ENCODE measurements at regions not wholly inside any gene's neighbourhood (a gene's known extent, or its start where the extent isn't known, plus 50 kb on each side); places are given as distances from the start of the nearest gene placed in this dataset.

DNA sequence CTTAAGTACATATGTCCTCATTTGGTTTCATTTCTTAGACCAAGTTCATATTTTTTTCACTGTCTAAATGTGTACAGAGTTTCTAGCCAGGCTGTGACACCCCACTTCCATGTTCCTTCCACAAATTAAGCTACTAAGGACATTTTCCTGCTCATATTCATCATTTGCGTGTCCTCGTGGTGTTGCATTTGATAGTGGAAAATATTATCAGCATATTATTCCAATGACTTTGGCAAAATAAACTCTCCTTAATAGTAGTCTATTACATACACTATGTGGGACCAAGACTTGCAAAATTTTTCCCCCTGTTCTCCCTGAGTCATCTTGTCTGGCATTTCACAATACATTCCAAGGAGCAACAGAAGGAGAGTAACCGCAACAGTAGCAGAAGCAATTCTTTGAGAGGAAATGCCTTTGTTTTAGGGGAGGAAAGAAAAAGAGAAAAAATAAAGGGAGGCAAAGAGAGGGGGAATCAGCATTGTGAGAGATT lies 599.2 kb downstream of the COL12A1 start:
- TF ChIP-seq CTCF (IDR thresholded peaks at IDR 0.05 in 4 of 5, conservative IDR thresholded peaks at IDR 0.05 in 1 of 5), result no peak
- no peak for TF ChIP-seq POLR2A (IDR thresholded peaks at IDR 0.05)
